B cell (primary cell): ENCODE measurements at regions not wholly inside any gene's neighbourhood (a gene's known extent, or its start where the extent isn't known, plus 50 kb on each side); places are given as distances from the start of the nearest gene placed in this dataset.

ENCODE experiments used
- ATAC-seq: fragments of 200-7000 bp; cut with Tn5 transposase; one replicate; pipeline ENCODE4 v1.10.0; 2021; ENCODE audit warnings: low read depth, mild to moderate bottlenecking, moderate number of reproducible peaks, moderate library complexity
- CTCF ChIA-PET: fragments of 350-600 bp; sonication (Branson Sonifier 250); formaldehyde crosslinking; loops from one replicate; lab custom pipeline; 2021; ENCODE audit warnings: antibody characterized with exemption, inconsistent platforms; lab: Charles Lee
- POLR2A ChIA-PET: fragments of 350-600 bp; sonication (Branson Sonifier 250); formaldehyde crosslinking; loops from one replicate; lab custom pipeline; 2021; ENCODE audit warnings: antibody characterized with exemption; lab: Charles Lee
- DNase-seq: peaks from one replicate; pipeline ENCODE4 v3.0.0; 2013
- H2AFZ ChIP-seq: 2 replicates; pipeline ENCODE4 v1.6.1; 2012; ENCODE audit warnings: mild to moderate bottlenecking, low read depth, low read length; ENCODE audit not compliant: insufficient read depth, poor library complexity, severe bottlenecking
- H3K27ac ChIP-seq, 2 donors: 1 replicate in 1 of 2; 2 replicates in 1 of 2; pipeline ENCODE4 v1.5.1; 2012 to 2013; ENCODE audit warnings: low read length in 2 of 2, mild to moderate bottlenecking in 2 of 2, moderate library complexity in 1 of 2
- H3K27me3 ChIP-seq, 4 experiments: fragments of 200-600 bp in 1 of 4; sonication (generic) in 1 of 4; replicated peaks in 1 of 4; 1 replicate in 2 of 4; 2 replicates in 2 of 4; pipeline versions ENCODE4 v1.6.1 to v1.7.0; 2013 to 2016; ENCODE audit warnings: low read length in 3 of 4, mild to moderate bottlenecking in 2 of 4, mixed read lengths in 1 of 4, moderate library complexity in 1 of 4; ENCODE audit not compliant: insufficient read depth in 4 of 4, control insufficient read depth in 3 of 4; ENCODE audit errors: control extremely low read depth in 1 of 4
- H3K36me3 ChIP-seq, 2 experiments: replicated peaks in 1 of 2; 1 replicate in 1 of 2; 2 replicates in 1 of 2; pipeline versions ENCODE4 v1.6.1 to v1.7.1; 2013; ENCODE audit warnings: low read length in 1 of 2; ENCODE audit not compliant: insufficient read depth in 2 of 2, control insufficient read depth in 1 of 2; ENCODE audit errors: control extremely low read depth in 1 of 2, extremely low read depth in 1 of 2
- H3K4me1 ChIP-seq, 2 donors: fragments of 200-600 bp in 1 of 2; sonication (generic) in 1 of 2; 1 replicate in 1 of 2; 2 replicates in 1 of 2; pipeline versions ENCODE4 v1.5.1 to v1.6.1; 2013 to 2017; ENCODE audit warnings: low read length in 2 of 2; ENCODE audit not compliant: control insufficient read depth in 2 of 2, insufficient read depth in 2 of 2
- H3K4me2 ChIP-seq: replicated peaks from 2 replicates; pipeline ENCODE3; 2012; ENCODE audit warnings: mild to moderate bottlenecking, low read depth, low read length; ENCODE audit not compliant: poor library complexity, severe bottlenecking
- H3K4me3 ChIP-seq, 5 experiments: fragments of 200-600 bp in 1 of 5; sonication (generic) in 1 of 5; 1 replicate in 3 of 5; 2 replicates in 2 of 5; pipeline versions ENCODE4 v1.5.1 to v1.7.0; 2011 to 2016; ENCODE audit warnings: low read length in 4 of 5, mild to moderate bottlenecking in 4 of 5, low read depth in 2 of 5, control low read depth in 1 of 5, moderate library complexity in 1 of 5; ENCODE audit not compliant: insufficient read depth in 1 of 5; ENCODE audit errors: control extremely low read depth in 1 of 5, extremely low read depth in 1 of 5
- H3K79me2 ChIP-seq: fragments of 200-600 bp; sonication (generic); one replicate; pipeline ENCODE4 v1.6.0; 2016; ENCODE audit warnings: low read length; ENCODE audit not compliant: control insufficient read depth, insufficient read depth
- H3K9ac ChIP-seq: fragments of 200-600 bp; sonication (generic); 2 replicates; pipeline ENCODE4 v1.6.1; 2017; ENCODE audit warnings: mild to moderate bottlenecking, low read length, moderate library complexity
- H3K9me3 ChIP-seq, 3 donors: one replicate each; pipeline versions ENCODE4 v1.6.1 to v1.7.1; 2013; ENCODE audit warnings: low read length in 2 of 3; ENCODE audit not compliant: control insufficient read depth in 2 of 3, insufficient read depth in 1 of 3; ENCODE audit errors: control extremely low read depth in 1 of 3
- H4K20me1 ChIP-seq: 2 replicates; pipeline ENCODE4 v1.6.0; 2012; ENCODE audit warnings: mild to moderate bottlenecking, low read length; ENCODE audit not compliant: insufficient read depth, control insufficient read depth, poor library complexity, severe bottlenecking
- H3K27ac Mint-ChIP-seq: one replicate; pipeline ENCODE4 v1.8.0; 2021; ENCODE audit warnings: mixed read lengths
- H3K27me3 Mint-ChIP-seq: one replicate; pipeline ENCODE4 v1.8.0; 2021; ENCODE audit warnings: mixed read lengths
- H3K4me1 Mint-ChIP-seq: one replicate; pipeline ENCODE4 v1.8.0; 2021; ENCODE audit warnings: mixed read lengths
- H3K4me3 Mint-ChIP-seq: one replicate; pipeline ENCODE4 v1.8.0; 2021; ENCODE audit warnings: mixed read lengths
- H3K9me3 Mint-ChIP-seq: one replicate; pipeline ENCODE4 v1.8.0; 2022; ENCODE audit warnings: mixed read lengths; ENCODE audit not compliant: insufficient read depth
- CTCF ChIP-seq: fragments of 200-600 bp; IDR thresholded peaks from one replicate; pipeline ENCODE4 v1.8.0; 2022; ENCODE audit warnings: antibody characterized with exemption, mild to moderate bottlenecking
- EZH2 ChIP-seq: IDR thresholded peaks from 2 replicates; pipeline ENCODE4 v1.6.1; 2012; ENCODE audit warnings: borderline replicate concordance, low read depth, mild to moderate bottlenecking, moderate library complexity, low read length; ENCODE audit not compliant: insufficient read depth, poor library complexity, severe bottlenecking
- WGBS: methylation state at CpG from one replicate; pipeline ENCODE4 v1.1.5; 2013; ENCODE audit warnings: missing lambda C conversion rate; ENCODE audit not compliant: insufficient coverage; 5-methylcytosine and 5-hydroxymethylcytosine counted together
- intact Hi-C: fragments of 100-400 bp; cut with micrococcal nuclease; formaldehyde crosslinking; loops from one replicate; pipeline ENCODE4 v1.10.0; 2022

GRCh38 chr15:70477750-70478250, 285.6 kb downstream of the UACA start:
- ATAC-seq (no peak), DNase-seq (no peak)
- Histone ChIP-seq H3K4me2 (no peak overlapping the region), H3K36me3 (no peaks in the 10 kb centered on the region), H3K79me2 (no peaks in the 10 kb centered on the region), H3K27ac (no peak overlapping the region), H4K20me1 (no peaks in the 10 kb centered on the region), H2AFZ (no peak overlapping the region), H3K4me3 (no peak overlapping the region), H3K27me3 (peaks cover 0 to 21% (median 2%) of the 10 kb centered on the region in 4 experiments), H3K4me1 (peaks cover 43 to 50% of the 10 kb centered on the region in 2 donors), H3K9me3 (peaks cover 0 to 25% (median 0%) of the 10 kb centered on the region in 3 donors), H3K9ac (no peak overlapping the region)
- Mint-ChIP-seq H3K4me3 (no peak overlapping the region), H3K4me1 (peaks cover 46% of the 10 kb centered on the region), H3K9me3 (peaks cover 4% of the 10 kb centered on the region), H3K27me3 (peaks cover 7% of the 10 kb centered on the region), H3K27ac (peak overlapping the region; percentile 32)
- intact Hi-C loops, result loop anchor here (5.0 kb wide), 1 partner anchor 1015 kb away; no protein-coding TSS in a partner anchor
- CTCF ChIA-PET, result interaction anchor here (0.6 to 7.0 kb wide), 2 partner anchors 10 to 11 kb away, joined by 3 to 46 read pairs; no protein-coding TSS in a partner anchor
- no peak for TF ChIP-seq EZH2
- TF ChIP-seq CTCF, result no peak
- WGBS, result 96% methylated on average over 9 of the region's 9 CpGs
- POLR2A ChIA-PET, result interaction anchor here (0.8 kb wide), 1 partner anchor 380 kb away, joined by 3 read pairs; the partner anchor contains the start of gene TLE3

- no peaks in the 10 kb centered on the region for H3K27me3 Mint-ChIP-seq
- Histone ChIP-seq H3K4me3 (no peak overlapping the region), H3K79me2 (no peaks in the 10 kb centered on the region), H3K9ac (no peak overlapping the region), H3K4me2 (no peak overlapping the region), H2AFZ (no peak overlapping the region), H3K9me3 (peaks cover 0 to 30% (median 0%) of the 10 kb centered on the region in 3 donors), H3K4me1 (peaks cover 43 to 50% of the 10 kb centered on the region in 2 donors), H3K36me3 (no peaks in the 10 kb centered on the region), H3K27me3 (peaks cover 0 to 21% (median 2%) of the 10 kb centered on the region in 4 experiments), H4K20me1 (no peaks in the 10 kb centered on the region), H3K27ac (no peak overlapping the region)
- intact Hi-C loops, result loop anchor here (5.0 kb wide), 1 partner anchor 1014 kb away; no protein-coding TSS in a partner anchor
- peaks cover 46% of the 10 kb centered on the region for H3K4me1 Mint-ChIP-seq
- WGBS, result 100% methylated on average over 4 of the region's 5 CpGs
- H3K9me3 Mint-ChIP-seq, result peaks cover 4% of the 10 kb centered on the region
- no peak for DNase-seq
- H3K27ac Mint-ChIP-seq, result peak overlapping the region; percentile 50
- no peak for TF ChIP-seq CTCF
- peak overlapping the region; percentile 23 for H3K4me3 Mint-ChIP-seq
- no peak for ATAC-seq
- POLR2A ChIA-PET, result interaction anchor here (0.6 kb wide), 1 partner anchor 195 kb away, joined by 3 read pairs; no protein-coding TSS in a partner anchor
- CTCF ChIA-PET, result interaction anchor here (1.0 to 7.0 kb wide), 3 partner anchors 10 to 379 kb away, joined by 3 to 46 read pairs (median 5); partner anchors contain the start of gene TLE3
Measured at GRCh38 chr15:70476441-70476840, 286.9 kb downstream of the UACA start.
